Breast epithelium (tissue), 4 donors: ENCODE measurements at regions not wholly inside any gene's neighbourhood (a gene's known extent, or its start where the extent isn't known, plus 50 kb on each side); places are given as distances from the start of the nearest gene placed in this dataset.

Source experiments
- DNase-seq, 2 donors: peaks; one replicate each; pipeline ENCODE4 v3.0.0-alpha.2; 2019; ENCODE audit warnings: low spot score in 2 of 2
- H3K27ac ChIP-seq, 2 donors: fragments of 200-600 bp; sonication (generic) in 1 of 2; one replicate each; pipeline ENCODE4 v1.5.1; 2016 to 2019; ENCODE audit warnings: mild to moderate bottlenecking in 1 of 2
- H3K27me3 ChIP-seq, 2 donors: fragments of 200-600 bp; sonication (generic) in 1 of 2; one replicate each; pipeline versions ENCODE4 v1.5.1 to v1.6.0; 2017 to 2019; ENCODE audit warnings: control low read depth in 1 of 2, mild to moderate bottlenecking in 1 of 2
- H3K36me3 ChIP-seq: fragments of 200-600 bp; one replicate; pipeline ENCODE4 v1.5.1; 2019
- H3K4me1 ChIP-seq, 2 donors: fragments of 200-600 bp; sonication (generic); one replicate each; pipeline ENCODE4 v1.5.1; 2016 to 2019; ENCODE audit warnings: control low read depth in 1 of 2
- H3K4me3 ChIP-seq, 3 donors: fragments of 200-600 bp; sonication (generic); 1 replicate in 2 of 3; 2 replicates in 1 of 3; pipeline ENCODE4 v1.5.1; 2016 to 2019; ENCODE audit warnings: mild to moderate bottlenecking in 3 of 3, moderate library complexity in 2 of 3
- H3K9me3 ChIP-seq, 2 donors: fragments of 200-600 bp; sonication (generic) in 1 of 2; one replicate each; pipeline ENCODE4 v1.5.1; 2016 to 2019; ENCODE audit warnings: control low read depth in 1 of 2
- CTCF ChIP-seq, 3 donors: fragments of 450-650 bp; IDR thresholded peaks; one replicate each; pipeline ENCODE4 v1.5.1; 2016 to 2017; ENCODE audit warnings: antibody characterized with exemption in 3 of 3, mild to moderate bottlenecking in 3 of 3, moderate library complexity in 3 of 3
- POLR2A ChIP-seq: fragments of 450-650 bp; IDR thresholded peaks from one replicate; pipeline ENCODE4 v1.6.1; 2016; ENCODE audit warnings: antibody characterized with exemption, mild to moderate bottlenecking, moderate library complexity
- POLR2AphosphoS5 ChIP-seq, 3 donors: sonication (generic); formaldehyde crosslinking; IDR thresholded peaks; one replicate each; pipeline ENCODE4 v1.6.1; 2017; ENCODE audit warnings: antibody characterized with exemption in 3 of 3
- intact Hi-C: fragments of 100-400 bp; cut with DNase I; formaldehyde crosslinking; loops from one replicate; pipeline ENCODE4 v1.15.1; 2023; ENCODE audit warnings: low total_unique reads

GRCh38 chr2:150095361-150096095, 391.9 kb downstream of the RND3 start:
- Histone ChIP-seq H3K4me1 (peaks cover 0 to 7% of the 10 kb centered on the region in 2 donors), H3K36me3 (no peaks in the 10 kb centered on the region), H3K27me3 (no peaks in the 10 kb centered on the region), H3K4me3 (no peak overlapping the region), H3K9me3 (no peaks in the 10 kb centered on the region), H3K27ac (no peak overlapping the region)
- no peak for DNase-seq
- intact Hi-C loops = no loop called here
- no peak for TF ChIP-seq POLR2AphosphoS5 (IDR thresholded peaks at IDR 0.05)
- TF ChIP-seq CTCF (IDR thresholded peaks at IDR 0.05) = no peak
- TF ChIP-seq POLR2A = no peak

GRCh38 chr2:150091846-150092245, 395.6 kb downstream of the RND3 start:
- no peaks in the 10 kb centered on the region for H3K36me3 ChIP-seq
- no peak for TF ChIP-seq CTCF (IDR thresholded peaks at IDR 0.05)
- TF ChIP-seq POLR2AphosphoS5 (IDR thresholded peaks at IDR 0.05) = no peak
- TF ChIP-seq POLR2A = no peak
- H3K4me3 ChIP-seq = no peak overlapping the region
- H3K4me1 ChIP-seq = no peaks in the 10 kb centered on the region
- intact Hi-C loops = no loop called here
- H3K9me3 ChIP-seq = no peaks in the 10 kb centered on the region
- DNase-seq = no peak
- no peak overlapping the region for H3K27ac ChIP-seq
- no peaks in the 10 kb centered on the region for H3K27me3 ChIP-seq

GRCh38 chr2:150090031-150090430, 397.4 kb downstream of the RND3 start:
- TF ChIP-seq CTCF (IDR thresholded peaks at IDR 0.05) (no peak), POLR2AphosphoS5 (IDR thresholded peaks at IDR 0.05) (no peak), POLR2A (no peak)
- DNase-seq = no peak
- Histone ChIP-seq H3K4me1 (no peaks in the 10 kb centered on the region), H3K27ac (no peak overlapping the region), H3K4me3 (no peak overlapping the region), H3K9me3 (no peaks in the 10 kb centered on the region), H3K36me3 (no peaks in the 10 kb centered on the region), H3K27me3 (no peaks in the 10 kb centered on the region)
- intact Hi-C loops = no loop called here

- no peaks in the 10 kb centered on the region for H3K36me3 ChIP-seq
- no peaks in the 10 kb centered on the region for H3K4me1 ChIP-seq
- H3K27ac ChIP-seq = no peak overlapping the region
- H3K9me3 ChIP-seq = no peaks in the 10 kb centered on the region
- H3K27me3 ChIP-seq = no peaks in the 10 kb centered on the region
- TF ChIP-seq POLR2AphosphoS5 (IDR thresholded peaks at IDR 0.05) (no peak), CTCF (IDR thresholded peaks at IDR 0.05) (no peak), POLR2A (no peak)
- intact Hi-C loops = no loop called here
- H3K4me3 ChIP-seq = no peak overlapping the region
- DNase-seq = no peak
These were observed 398.9 kb downstream of the RND3 start for GRCh38 chr2:150088538-150088937.

GRCh38 chr2:150085478-150085877, 402.0 kb downstream of the RND3 start:
- TF ChIP-seq POLR2A = no peak
- TF ChIP-seq CTCF (IDR thresholded peaks at IDR 0.05) = no peak
- no peak for TF ChIP-seq POLR2AphosphoS5 (IDR thresholded peaks at IDR 0.05)
- no peak for DNase-seq
- H3K4me3 ChIP-seq = no peak overlapping the region
- H3K4me1 ChIP-seq = no peaks in the 10 kb centered on the region
- no peaks in the 10 kb centered on the region for H3K27me3 ChIP-seq
- no peaks in the 10 kb centered on the region for H3K9me3 ChIP-seq
- intact Hi-C loops = no loop called here
- no peak overlapping the region for H3K27ac ChIP-seq
- no peaks in the 10 kb centered on the region for H3K36me3 ChIP-seq
